Right ventricle myocardium superior (tissue), 1 donor: ENCODE measurements at regions not wholly inside any gene's neighbourhood (a gene's known extent, or its start where the extent isn't known, plus 50 kb on each side); places are given as distances from the start of the nearest gene placed in this dataset.

Experiments used
- ATAC-seq: fragments of 200-7000 bp; cut with Tn5 transposase; one replicate; pipeline ENCODE4 v1.9.1; 2020; ENCODE audit warnings: mild to moderate bottlenecking; ENCODE audit not compliant: poor library complexity
- DNase-seq: peaks from one replicate; pipeline ENCODE4 v3.0.0-alpha.2; 2020
- intact Hi-C: fragments of 100-400 bp; cut with DNase I; formaldehyde crosslinking; loops from one replicate; pipeline ENCODE4 v1.11.2; 2022
- donor health status: DM: no; HTN: yes; CAD: no; lungs with severe emphysema.

DNA sequence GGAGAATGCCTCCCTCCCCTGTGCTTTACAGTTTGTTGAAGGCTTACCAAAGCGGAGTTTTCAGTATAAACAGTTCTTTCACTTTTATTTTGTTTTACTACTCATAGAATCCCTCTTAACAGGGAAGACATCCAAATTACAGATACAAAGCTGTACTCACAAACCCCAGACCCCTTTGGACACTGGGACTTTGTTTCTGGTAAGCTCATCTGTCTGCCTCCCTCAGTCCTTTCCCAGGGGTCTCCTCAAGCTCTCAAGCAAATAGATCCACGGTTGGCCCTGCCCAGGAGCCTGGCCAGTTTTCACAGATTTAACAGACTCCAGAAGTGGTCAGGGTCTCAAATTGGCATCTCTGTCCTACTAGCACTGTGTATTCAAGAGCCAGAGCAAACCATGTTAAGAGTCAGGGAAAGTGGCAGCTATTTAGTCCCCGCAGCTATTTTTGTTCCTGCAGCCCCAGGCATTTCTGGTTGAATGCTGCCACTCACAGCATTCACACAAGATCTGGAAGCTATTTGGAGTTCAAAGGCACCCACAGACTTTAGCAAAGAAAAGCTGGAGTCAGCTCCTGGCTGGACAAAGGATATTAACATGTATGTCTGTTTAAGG lies 54.2 kb downstream of the TMEM100 start:
- intact Hi-C loops: no loop called here
- ATAC-seq (peak; percentile 41), DNase-seq (no peak)

DNA sequence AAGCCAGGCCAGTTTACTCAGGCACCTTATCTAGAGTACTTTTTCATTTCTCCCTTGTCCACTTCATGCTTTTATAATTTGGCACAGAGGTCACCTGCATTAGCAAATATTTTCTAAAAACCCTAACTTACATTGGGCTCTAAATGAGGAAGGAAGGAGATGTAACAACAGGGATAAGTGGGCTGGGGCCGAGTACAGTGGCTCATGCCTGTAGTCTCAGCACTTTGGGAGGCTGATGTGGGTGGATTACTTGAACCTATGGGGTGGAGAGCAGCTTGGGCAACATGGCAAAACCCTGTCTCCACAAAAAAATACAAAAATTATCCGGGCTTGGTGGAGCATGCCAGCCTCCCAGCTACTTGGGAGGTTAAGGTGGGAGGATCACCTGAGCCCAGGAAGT lies 55.9 kb downstream of the TMEM100 start:
- ATAC-seq: no peak
- intact Hi-C loops: no loop called here
- DNase-seq: no peak

DNA sequence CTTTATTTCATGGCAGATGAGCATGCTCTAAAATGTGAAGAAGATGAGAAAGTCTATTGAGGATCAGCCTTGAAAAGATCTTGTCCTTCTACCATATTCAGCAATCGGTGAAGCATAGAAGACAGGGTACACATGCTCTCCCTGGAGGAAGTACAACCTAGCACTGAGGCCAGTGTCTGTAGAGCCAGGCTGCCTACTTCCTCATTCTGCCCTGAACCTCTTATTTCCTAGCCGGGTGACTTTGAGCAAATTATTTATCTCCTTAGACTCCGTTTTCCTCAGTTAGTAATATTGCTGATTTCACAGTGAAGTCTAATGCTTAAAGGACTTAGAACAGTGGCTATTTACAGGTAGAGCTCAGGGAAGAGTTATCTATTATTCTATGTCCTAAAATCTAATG lies 58.4 kb downstream of the TMEM100 start:
- intact Hi-C loops: no loop called here
- ATAC-seq (peak; percentile 34), DNase-seq (no peak)

DNA sequence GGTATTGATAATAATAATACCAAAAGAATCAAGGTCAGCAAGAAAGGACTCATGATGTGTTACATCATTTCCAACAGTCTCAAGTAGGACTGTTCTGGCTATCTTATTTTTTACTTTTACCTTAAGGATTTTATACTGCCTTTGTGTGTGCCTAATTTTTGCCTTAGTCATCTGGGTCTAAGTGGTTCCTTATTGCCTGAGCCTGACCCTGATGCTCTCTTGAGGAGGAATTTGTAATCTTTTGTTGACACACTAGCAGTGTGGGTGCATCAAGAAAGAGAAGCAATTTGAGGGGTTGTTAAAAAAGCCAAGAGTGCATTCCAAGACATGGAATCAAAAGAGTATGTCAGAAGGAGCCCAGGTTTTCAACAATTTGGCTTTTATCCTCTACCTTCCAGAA lies 59.3 kb downstream of the TMEM100 start:
- no peak for DNase-seq
- ATAC-seq: no peak
- intact Hi-C loops: no loop called here

DNA sequence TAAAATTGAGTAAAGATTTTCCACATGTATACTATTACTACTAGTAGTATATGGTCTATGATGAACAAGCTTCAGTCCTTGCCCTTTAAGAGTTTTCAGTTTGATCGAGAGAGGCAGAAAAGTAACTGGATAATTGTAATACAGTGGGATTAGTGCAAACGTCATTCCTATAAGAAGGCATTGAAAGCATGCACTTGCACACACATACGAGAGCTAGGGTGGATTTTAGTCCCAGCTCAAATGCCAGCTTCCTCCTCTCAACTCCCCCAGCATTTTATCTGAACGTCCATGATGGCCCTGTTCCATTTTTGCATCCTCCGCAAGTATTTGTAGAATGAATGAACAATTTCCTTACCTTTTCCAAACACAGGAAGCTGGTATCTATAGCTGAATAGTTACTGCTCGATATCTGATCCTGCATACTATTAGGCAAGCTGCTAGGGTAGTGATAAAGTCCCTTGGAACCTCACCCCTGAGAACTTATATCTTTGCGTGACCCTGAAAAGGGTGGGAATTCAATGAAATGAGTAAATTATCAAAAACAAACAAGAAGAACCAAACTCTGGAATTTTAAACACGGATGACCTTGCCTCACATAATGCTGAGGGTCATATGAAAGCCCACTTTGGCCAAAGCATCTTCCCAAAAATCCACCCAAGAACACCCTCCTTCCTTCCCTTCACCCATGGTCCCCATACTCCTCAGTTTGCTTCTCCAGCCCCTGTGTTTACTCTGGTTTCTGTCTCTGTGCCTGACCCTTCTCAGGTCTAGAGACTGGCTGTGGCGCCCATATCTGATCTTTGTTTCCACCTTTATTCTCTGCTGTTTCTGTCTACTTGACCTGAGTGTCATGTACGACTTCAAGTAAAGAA lies 60.5 kb downstream of the TMEM100 start:
- intact Hi-C loops: no loop called here
- ATAC-seq: no peak
- DNase-seq: no peak

DNA sequence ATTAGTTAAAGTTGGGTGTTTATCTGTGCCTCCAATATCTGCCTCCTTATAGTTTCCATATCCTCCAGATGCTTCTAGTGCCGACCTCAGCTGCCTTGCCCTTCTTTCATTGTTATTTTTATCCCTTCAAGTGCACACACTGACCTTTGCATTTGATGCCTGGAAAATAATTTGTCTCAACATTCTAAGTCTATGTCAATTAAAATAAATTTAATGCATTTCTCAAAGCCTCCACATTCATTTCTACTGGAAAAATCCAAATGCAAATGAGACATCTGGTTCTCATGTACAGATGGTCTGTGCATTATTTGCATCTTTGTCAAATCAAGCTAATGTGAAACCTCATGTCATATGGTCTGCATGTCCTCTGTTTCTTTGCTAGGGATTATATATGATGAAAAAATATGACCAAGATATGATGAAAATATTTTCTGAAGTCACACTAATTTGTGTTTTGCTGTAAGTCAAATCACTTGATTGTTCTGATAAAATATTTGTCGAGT lies 61.4 kb downstream of the TMEM100 start:
- intact Hi-C loops: no loop called here
- ATAC-seq (no peak), DNase-seq (no peak)

DNA sequence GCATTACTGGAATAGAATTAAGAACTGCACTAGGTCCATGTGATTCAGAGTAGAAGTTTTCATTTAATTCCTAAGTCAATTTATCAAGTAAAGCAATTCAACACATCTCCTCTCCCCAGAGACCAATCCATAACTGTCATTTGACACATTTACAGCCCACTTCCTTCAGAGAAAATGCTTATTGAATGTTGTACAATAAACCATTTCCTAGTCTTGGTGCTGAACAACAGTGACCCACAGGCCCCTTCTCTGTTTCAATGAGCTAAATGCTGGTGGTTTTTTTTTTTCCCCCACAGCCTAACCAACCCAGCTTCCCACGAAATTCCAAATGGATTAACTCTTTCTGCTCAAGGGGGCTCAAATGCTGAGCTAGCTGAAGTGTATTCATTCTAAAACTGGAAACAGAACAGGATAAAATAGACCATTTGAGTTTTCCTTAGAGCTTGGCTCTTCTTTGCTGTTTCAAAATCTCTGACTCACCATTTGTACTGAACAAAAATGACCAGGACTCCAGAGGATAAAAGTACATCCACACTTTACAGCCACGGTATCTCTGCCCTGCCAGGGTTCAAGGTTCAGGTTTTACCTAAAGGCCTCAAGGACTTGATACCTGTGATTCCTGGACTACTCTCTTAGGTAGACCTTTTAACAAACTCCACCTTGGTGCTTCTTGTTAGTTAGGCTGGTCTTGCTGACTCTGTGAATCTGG lies 62.3 kb downstream of the TMEM100 start:
- ATAC-seq (peak; percentile 48), DNase-seq (no peak)
- intact Hi-C loops: no loop called here

- intact Hi-C loops: no loop called here
- no peak for DNase-seq
- no peak for ATAC-seq
Observed at GRCh38 chr17:55659661-55660060, 63.0 kb downstream of the TMEM100 start.

DNA sequence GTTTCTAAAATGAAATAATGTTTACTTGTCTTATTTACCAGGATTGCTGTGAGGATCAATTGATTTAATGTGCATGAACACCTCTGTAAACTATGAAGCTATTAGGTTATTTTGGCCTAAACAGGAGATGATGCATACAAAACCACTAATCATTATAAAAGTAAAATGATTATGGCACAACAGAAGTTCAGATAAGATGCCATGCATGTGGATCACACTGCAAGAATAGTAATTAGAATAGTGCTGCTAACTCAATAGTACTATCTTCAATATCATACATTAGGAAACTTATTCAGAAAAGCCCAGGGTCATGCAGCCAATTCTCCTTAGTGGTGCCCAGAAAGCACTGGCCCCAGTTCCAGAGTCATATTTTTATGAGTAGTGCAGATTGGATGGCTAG lies 66.9 kb downstream of the TMEM100 start:
- DNase-seq (no peak), ATAC-seq (no peak)
- intact Hi-C loops: no loop called here

DNA sequence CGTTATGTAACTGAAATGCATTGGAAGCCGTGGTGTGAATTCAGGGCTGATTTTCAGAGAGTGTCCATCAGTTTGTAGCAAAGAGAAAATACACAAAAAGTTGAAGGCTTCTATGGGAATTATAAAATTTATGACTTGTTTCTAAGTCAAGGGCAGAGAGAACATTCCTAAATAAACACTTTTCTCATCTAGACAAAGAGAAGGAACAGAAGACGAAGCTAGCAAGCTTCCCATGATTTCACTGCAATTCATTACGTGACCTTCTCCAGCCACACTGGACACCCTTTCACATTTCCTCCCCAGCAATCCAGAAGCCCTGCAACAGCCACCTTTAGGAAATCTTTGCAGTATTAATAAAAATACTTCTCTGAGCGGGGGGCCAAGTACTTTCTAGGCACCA lies 67.8 kb downstream of the TMEM100 start:
- ATAC-seq (no peak), DNase-seq (no peak)
- intact Hi-C loops: no loop called here

GRCh38 chr17:55654022-55654421 lies 68.6 kb downstream of the TMEM100 start:
- ATAC-seq: no peak
- no peak for DNase-seq
- intact Hi-C loops: no loop called here

DNA sequence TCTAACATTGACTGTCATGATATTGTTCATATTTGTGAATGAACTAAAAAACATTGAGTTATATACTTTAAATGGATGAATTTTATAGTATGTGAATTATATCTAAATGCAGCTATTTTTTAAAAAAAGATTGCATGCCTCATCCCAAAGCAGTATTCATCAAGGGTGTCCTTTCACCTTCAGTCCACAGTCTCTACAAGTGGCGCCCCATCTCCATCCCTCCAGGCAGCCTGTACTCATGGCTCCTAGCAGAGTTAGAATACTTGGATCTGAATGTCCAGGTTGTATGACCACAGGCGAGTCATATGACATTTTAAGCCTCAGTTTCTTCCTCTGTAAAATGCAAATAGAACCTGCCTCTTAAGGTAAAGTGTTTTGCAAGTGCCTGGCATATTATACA lies 69.8 kb downstream of the TMEM100 start:
- intact Hi-C loops: no loop called here
- DNase-seq (no peak), ATAC-seq (no peak)

DNA sequence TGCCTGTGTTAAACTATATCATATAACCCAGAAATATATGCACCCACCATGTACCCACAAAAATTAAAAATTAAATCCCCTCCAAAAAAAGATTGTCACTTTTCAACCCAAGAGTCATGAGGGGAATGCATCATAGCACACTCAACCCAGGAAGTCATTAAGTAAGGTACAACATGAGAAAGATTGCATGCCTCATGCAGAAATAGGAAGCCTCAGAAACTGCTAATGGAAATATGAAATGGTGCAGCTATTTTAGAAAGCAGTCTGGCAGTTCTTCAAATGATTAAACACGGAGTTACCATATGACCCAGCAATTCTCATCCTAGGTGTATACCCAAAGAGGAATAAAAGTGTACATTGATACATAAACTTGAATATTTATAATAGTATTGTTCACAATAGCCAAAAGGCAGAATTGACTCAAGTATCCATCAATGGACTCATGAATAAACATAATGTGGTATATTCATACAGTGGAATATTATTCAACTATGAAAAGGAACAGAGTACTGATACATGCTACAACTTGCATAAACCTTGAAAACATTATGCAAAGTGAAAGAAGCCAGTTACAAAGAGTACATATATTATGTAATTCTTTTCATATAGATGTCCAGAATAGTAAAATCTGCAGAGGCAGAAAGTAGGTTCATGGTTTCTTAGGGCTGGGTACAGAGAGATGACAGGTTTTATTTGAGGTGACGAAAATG lies 70.4 kb downstream of the TMEM100 start:
- ATAC-seq: no peak
- no peak for DNase-seq
- intact Hi-C loops: no loop called here

DNA sequence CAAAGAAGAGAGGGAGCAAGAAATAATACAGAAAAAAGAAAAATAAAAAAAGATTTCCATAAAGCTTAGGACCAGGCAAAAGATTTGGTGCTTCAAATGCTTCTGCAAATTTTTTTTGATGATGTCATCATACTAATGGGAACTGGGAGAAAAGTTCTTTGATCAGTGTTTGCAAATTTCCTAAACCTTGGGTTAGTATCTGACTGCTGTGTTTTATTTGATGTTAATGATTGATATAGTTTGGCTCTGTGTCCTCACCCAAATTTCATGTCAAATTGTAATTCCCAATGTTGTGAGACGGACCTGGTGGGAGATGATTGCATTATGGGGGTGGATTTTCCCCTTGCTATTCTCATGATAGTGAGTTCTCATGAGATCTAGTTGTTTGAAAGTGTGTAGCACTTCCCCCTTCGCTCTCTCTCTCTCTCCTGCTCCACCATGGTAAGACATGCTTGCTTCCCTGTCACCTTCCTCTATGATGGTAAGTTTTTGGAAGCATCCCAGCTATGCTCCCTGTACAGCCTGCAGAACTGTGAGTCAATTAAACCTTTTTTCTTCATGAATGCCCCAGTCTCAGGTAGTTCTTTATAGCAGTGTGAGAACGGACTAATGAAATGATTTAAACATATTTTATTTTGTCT lies 72.6 kb downstream of the TMEM100 start:
- DNase-seq: no peak

GRCh38 chr17:55648086-55648485 lies 74.6 kb downstream of the TMEM100 start:
- ATAC-seq (no peak), DNase-seq (no peak)
- intact Hi-C loops: no loop called here

More for the DNA sequence above, 72.6 kb downstream of the TMEM100 start:
- no peak for ATAC-seq
- intact Hi-C loops: no loop called here

- ATAC-seq: no peak
- intact Hi-C loops: no loop called here
- DNase-seq: no peak
Observed at GRCh38 chr17:55645361-55645760, 77.3 kb downstream of the TMEM100 start.

DNA sequence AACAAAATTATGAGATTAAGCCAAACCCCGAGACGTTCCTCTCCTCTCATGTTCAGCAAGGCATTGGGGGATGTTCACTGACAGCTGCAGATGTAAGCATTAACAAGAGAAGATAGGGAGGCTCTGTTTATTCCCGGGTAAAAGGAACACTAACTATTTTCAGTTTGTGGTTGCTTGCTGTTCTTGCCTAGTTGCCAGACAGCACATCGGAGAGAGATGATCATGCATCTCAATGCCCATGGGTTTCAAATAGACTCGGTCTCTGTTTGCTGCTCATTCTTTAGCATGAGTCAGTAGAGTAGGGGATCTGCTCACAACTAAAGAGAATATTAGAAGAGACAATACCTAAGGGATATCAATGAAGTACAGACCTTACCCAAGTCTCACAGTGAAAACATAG lies 78.3 kb downstream of the TMEM100 start:
- ATAC-seq: no peak
- DNase-seq: no peak
- intact Hi-C loops: loop anchor here (5.0 kb wide), 1 partner anchor 117 kb away; no protein-coding TSS in a partner anchor

GRCh38 chr17:55642741-55643140 lies 79.9 kb downstream of the TMEM100 start:
- ATAC-seq: no peak
- intact Hi-C loops: loop anchor here (5.0 kb wide), 1 partner anchor 115 kb away; no protein-coding TSS in a partner anchor

More at GRCh38 chr17:55642741-55643140, 79.9 kb downstream of the TMEM100 start:
- DNase-seq: no peak
